Nephron (organoid): ENCODE measurements at regions not wholly inside any gene's neighbourhood (a gene's known extent, or its start where the extent isn't known, plus 50 kb on each side); places are given as distances from the start of the nearest gene placed in this dataset.

Experiments
- H3K27ac Mint-ChIP-seq, 3 experiments: 2 replicates each; pipeline ENCODE4 v1.8.0; 2020; ENCODE audit warnings: mixed read lengths in 3 of 3, mild to moderate bottlenecking in 2 of 3, moderate library complexity in 1 of 3
- H3K27me3 Mint-ChIP-seq: 2 replicates; pipeline ENCODE4 v1.8.0; 2021; ENCODE audit warnings: low read depth, mild to moderate bottlenecking, moderate library complexity, mixed read lengths
- H3K36me3 Mint-ChIP-seq: 2 replicates; pipeline ENCODE4 v1.8.0; 2020; ENCODE audit warnings: low read depth, mixed read lengths
- H3K4me1 Mint-ChIP-seq: 2 replicates; pipeline ENCODE4 v1.8.0; 2020; ENCODE audit warnings: mixed read lengths
- H3K4me3 Mint-ChIP-seq, 3 experiments: 2 replicates each; pipeline ENCODE4 v1.8.0; 2020; ENCODE audit warnings: mild to moderate bottlenecking in 3 of 3, mixed read lengths in 3 of 3, moderate library complexity in 2 of 3
- H3K9me3 Mint-ChIP-seq: 2 replicates; pipeline ENCODE4 v1.8.0; 2020; ENCODE audit warnings: mixed read lengths
- TF ChIP-seq, protein P1 (sequence below), 3 experiments: fragments of 200-600 bp; sonication (generic); IDR thresholded peaks; one replicate each; pipeline ENCODE4 v1.5.0; 2021; ENCODE audit warnings: antibody characterized with exemption in 3 of 3; ENCODE audit not compliant: unreplicated experiment in 3 of 3

DNA sequence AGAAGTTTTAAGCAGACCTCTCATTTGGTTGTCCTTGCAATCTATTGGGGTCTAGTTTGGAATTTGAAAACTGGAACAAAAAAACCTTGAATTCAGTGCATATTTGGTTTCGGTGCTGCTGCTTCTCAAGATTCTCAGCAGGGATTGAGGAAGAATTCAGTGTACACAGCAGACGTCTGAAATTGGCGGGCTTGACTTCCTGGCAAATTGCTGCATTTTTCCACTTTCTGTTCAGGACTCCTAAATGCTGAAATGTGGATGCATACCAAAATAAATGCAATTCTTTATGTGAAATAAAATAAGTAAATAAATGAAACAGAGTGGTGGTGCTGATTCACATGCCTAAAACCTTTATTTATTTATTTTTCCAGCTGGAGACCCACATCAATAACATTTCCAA, 332.4 kb upstream of the KYNU start:
- peaks cover 18% of the 10 kb centered on the region for H3K9me3 Mint-ChIP-seq
- H3K36me3 Mint-ChIP-seq, result no peaks in the 10 kb centered on the region
- no peak overlapping the region for H3K4me3 Mint-ChIP-seq
- TF ChIP-seq, protein P1, sequence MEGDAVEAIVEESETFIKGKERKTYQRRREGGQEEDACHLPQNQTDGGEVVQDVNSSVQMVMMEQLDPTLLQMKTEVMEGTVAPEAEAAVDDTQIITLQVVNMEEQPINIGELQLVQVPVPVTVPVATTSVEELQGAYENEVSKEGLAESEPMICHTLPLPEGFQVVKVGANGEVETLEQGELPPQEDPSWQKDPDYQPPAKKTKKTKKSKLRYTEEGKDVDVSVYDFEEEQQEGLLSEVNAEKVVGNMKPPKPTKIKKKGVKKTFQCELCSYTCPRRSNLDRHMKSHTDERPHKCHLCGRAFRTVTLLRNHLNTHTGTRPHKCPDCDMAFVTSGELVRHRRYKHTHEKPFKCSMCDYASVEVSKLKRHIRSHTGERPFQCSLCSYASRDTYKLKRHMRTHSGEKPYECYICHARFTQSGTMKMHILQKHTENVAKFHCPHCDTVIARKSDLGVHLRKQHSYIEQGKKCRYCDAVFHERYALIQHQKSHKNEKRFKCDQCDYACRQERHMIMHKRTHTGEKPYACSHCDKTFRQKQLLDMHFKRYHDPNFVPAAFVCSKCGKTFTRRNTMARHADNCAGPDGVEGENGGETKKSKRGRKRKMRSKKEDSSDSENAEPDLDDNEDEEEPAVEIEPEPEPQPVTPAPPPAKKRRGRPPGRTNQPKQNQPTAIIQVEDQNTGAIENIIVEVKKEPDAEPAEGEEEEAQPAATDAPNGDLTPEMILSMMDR (IDR thresholded peaks at IDR 0.05; ENCODE audit: unreplicated experiment in 3 of 3), result no peak
- no peaks in the 10 kb centered on the region for H3K27me3 Mint-ChIP-seq
- H3K27ac Mint-ChIP-seq, result no peak overlapping the region
- no peaks in the 10 kb centered on the region for H3K4me1 Mint-ChIP-seq

GRCh38 chr2:142544173-142544572, 333.3 kb upstream of the KYNU start:
- TF ChIP-seq, protein P1 (IDR thresholded peaks at IDR 0.05; ENCODE audit: unreplicated experiment in 3 of 3), result no peak

GRCh38 chr2:142542431-142542910, 335.0 kb upstream of the KYNU start:
- Mint-ChIP-seq H3K27me3 (no peaks in the 10 kb centered on the region), H3K9me3 (peaks cover 4% of the 10 kb centered on the region), H3K27ac (no peak overlapping the region), H3K4me3 (no peak overlapping the region), H3K36me3 (no peaks in the 10 kb centered on the region), H3K4me1 (no peaks in the 10 kb centered on the region)
- TF ChIP-seq, protein P1 (IDR thresholded peaks at IDR 0.05; ENCODE audit: unreplicated experiment in 3 of 3), result no peak

More at GRCh38 chr2:142544173-142544572, 333.3 kb upstream of the KYNU start:
- Mint-ChIP-seq H3K36me3 (no peaks in the 10 kb centered on the region), H3K4me3 (no peak overlapping the region), H3K4me1 (no peaks in the 10 kb centered on the region), H3K27me3 (no peaks in the 10 kb centered on the region), H3K27ac (no peak overlapping the region), H3K9me3 (peaks cover 15% of the 10 kb centered on the region)

GRCh38 chr2:142536966-142537365, 340.5 kb upstream of the KYNU start:
- H3K27me3 Mint-ChIP-seq, result no peaks in the 10 kb centered on the region
- no peaks in the 10 kb centered on the region for H3K9me3 Mint-ChIP-seq
- H3K4me3 Mint-ChIP-seq, result no peak overlapping the region
- TF ChIP-seq, protein P1 (IDR thresholded peaks at IDR 0.05; ENCODE audit: unreplicated experiment in 3 of 3), result no peak
- no peaks in the 10 kb centered on the region for H3K4me1 Mint-ChIP-seq
- no peak overlapping the region for H3K27ac Mint-ChIP-seq
- H3K36me3 Mint-ChIP-seq, result no peaks in the 10 kb centered on the region

DNA sequence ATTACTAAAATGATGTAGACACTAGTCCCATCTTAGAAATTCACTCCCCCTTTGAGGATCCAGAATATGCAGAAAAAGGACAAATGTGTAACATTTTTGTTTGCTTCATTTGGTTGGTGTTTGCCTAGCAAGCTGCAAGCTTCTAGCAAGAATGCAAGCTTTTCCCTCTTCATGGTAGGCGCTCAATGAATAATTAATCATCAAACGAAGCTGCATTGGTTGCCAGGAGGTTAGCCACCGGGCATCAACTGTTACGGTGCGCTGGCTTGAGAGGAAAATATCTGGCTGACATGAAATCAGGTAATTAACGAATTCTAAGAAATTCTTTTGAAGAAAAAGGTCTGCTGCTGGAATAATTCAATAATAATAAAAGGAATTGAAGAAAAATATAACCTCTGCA, 341.0 kb upstream of the KYNU start:
- no peaks in the 10 kb centered on the region for H3K4me1 Mint-ChIP-seq
- H3K36me3 Mint-ChIP-seq, result no peaks in the 10 kb centered on the region
- H3K4me3 Mint-ChIP-seq, result no peak overlapping the region
- TF ChIP-seq, protein P1 (IDR thresholded peaks at IDR 0.05; ENCODE audit: unreplicated experiment in 3 of 3), result no peak
- no peak overlapping the region for H3K27ac Mint-ChIP-seq
- H3K9me3 Mint-ChIP-seq, result no peaks in the 10 kb centered on the region
- H3K27me3 Mint-ChIP-seq, result no peaks in the 10 kb centered on the region

DNA sequence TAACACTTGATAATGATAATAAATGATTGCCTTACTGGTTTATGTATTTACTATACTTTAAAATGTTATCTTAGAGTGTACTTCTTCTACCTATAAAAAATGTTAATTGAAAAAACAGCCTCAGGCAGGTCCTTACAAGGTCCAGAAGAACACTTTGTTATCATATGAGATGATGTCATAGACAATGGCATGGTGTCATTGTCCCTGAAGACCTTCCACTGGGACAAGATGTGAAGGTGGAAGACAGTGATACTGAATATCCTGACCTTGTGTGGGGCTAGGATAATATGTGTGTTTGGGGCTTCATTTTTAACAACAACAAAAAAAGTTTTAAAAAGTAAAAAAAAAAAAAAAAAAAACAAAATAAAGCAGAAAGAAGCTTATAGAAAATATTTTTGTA, 342.2 kb upstream of the KYNU start:
- Mint-ChIP-seq H3K4me3 (no peak overlapping the region), H3K36me3 (no peaks in the 10 kb centered on the region), H3K27me3 (no peaks in the 10 kb centered on the region), H3K27ac (no peak overlapping the region), H3K9me3 (no peaks in the 10 kb centered on the region), H3K4me1 (no peaks in the 10 kb centered on the region)
- TF ChIP-seq, protein P1 (IDR thresholded peaks at IDR 0.05; ENCODE audit: unreplicated experiment in 3 of 3), result no peak
